SU-DHL-6 (cell line): ENCODE measurements at regions not wholly inside any gene's neighbourhood (a gene's known extent, or its start where the extent isn't known, plus 50 kb on each side); places are given as distances from the start of the nearest gene placed in this dataset.

Source experiments
- CTCF ChIP-seq: fragments of 200-600 bp; sonication (generic); IDR thresholded peaks from one replicate; pipeline ENCODE4 v1.5.1; 2017; ENCODE audit warnings: antibody characterized with exemption, mild to moderate bottlenecking, low read length, moderate library complexity; ENCODE audit not compliant: insufficient read depth, poor library complexity, severe bottlenecking
- EZH2phosphoT487 ChIP-seq: fragments of 200-600 bp; sonication (generic), shearing (Covaris generic); conservative IDR thresholded peaks from 2 replicates; pipeline ENCODE4 v1.6.1; 2018; ENCODE audit warnings: mild to moderate bottlenecking, antibody characterized with exemption, low read length, moderate library complexity, mixed read lengths

DNA sequence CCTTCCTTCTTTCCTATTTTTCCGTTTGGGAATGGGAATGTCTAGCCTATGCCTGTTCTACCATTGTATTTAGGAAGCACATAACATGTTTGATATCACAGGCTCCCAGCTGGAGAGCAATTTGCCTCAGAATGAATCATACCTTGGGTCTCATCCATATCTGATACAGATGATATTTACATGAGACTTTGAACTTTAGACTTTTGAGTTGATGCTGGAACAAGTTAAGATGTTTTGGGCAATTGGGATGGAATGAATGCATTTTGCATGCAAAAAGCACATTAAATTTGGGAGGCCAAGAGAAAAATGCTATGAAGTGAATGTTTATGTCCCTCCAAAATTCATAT, 61.9 kb upstream of the BEGAIN start:
- TF ChIP-seq CTCF (no peak), EZH2phosphoT487 (no peak)
